ENCODE measurements at regions not wholly inside any gene's neighbourhood (a gene's known extent, or its start where the extent isn't known, plus 50 kb on each side); places are given as distances from the start of the nearest gene placed in this dataset.

GRCh38 chr2:59920961-59921360 is 632.5 kb downstream of the BCL11A start:
- BruUV-seq (replicated peaks), result no TSS peak

More at GRCh38 chr2:59920961-59921360, 632.5 kb downstream of the BCL11A start:
- no peak overlapping the region for H3K9ac ChIP-seq (ENCODE audit: control insufficient read depth, insufficient read depth, low read length)
- no peaks in the 10 kb centered on the region for H3K36me3 ChIP-seq (ENCODE audit: control insufficient read depth in 2 of 2, insufficient read depth in 2 of 2, low read length in 1 of 2)
- DNase-seq (ENCODE audit: low read depth, low spot score) (no peak), FAIRE-seq (no peak), ATAC-seq (no peak)
- TF ChIP-seq BRCA1 (IDR thresholded peaks at IDR 0.05; ENCODE audit: low read depth, low read length), result no peak
- no peak for TF ChIP-seq MYC (IDR thresholded peaks at IDR 0.05; ENCODE audit: insufficient read depth, insufficient read length, insufficient replicate concordance, low read length, severe bottlenecking)
- no peak for TF ChIP-seq ZNF217 (IDR thresholded peaks at IDR 0.05)
- TF ChIP-seq MYB (IDR thresholded peaks at IDR 0.05; ENCODE audit: borderline replicate concordance, low read depth, low read length), result no peak
- TF ChIP-seq POLR2AphosphoS5 (IDR thresholded peaks at IDR 0.05; ENCODE audit: low read length), result no peak
- no peak for TF ChIP-seq SREBF1 (IDR thresholded peaks at IDR 0.05; ENCODE audit: low read length)
- no peak for TF ChIP-seq SMAD1 (IDR thresholded peaks at IDR 0.05; ENCODE audit: low read depth, partially characterized antibody)
- TF ChIP-seq BCL3 (IDR thresholded peaks at IDR 0.05; ENCODE audit: borderline replicate concordance, insufficient read depth, low read depth, low read length, poor library complexity, severe bottlenecking), result no peak
- TF ChIP-seq KLF5 (IDR thresholded peaks at IDR 0.05; ENCODE audit: partially characterized antibody), result no peak
- TF ChIP-seq SMC3 (IDR thresholded peaks at IDR 0.05; ENCODE audit: borderline replicate concordance, low read length), result no peak
- no peak for TF ChIP-seq PAX5 (IDR thresholded peaks at IDR 0.05; ENCODE audit: borderline replicate concordance, low read depth, low read length)
- TF ChIP-seq ATF3 (IDR thresholded peaks at IDR 0.05; ENCODE audit: borderline replicate concordance, extremely low read depth, low read depth, low read length), result no peak
- TF ChIP-seq RUNX3 (IDR thresholded peaks at IDR 0.05; ENCODE audit: low read length), result no peak
- no peak for TF ChIP-seq FOS (IDR thresholded peaks at IDR 0.05; ENCODE audit: borderline replicate concordance, extremely low read depth, insufficient read length)
- no peak for TF ChIP-seq BMI1 (IDR thresholded peaks at IDR 0.05; ENCODE audit: borderline replicate concordance)
- TF ChIP-seq YY1 (IDR thresholded peaks at IDR 0.05; ENCODE audit: low read depth, low read length), result no peak
- no peak overlapping the region for H3K4me2 ChIP-seq (ENCODE audit: control insufficient read depth, insufficient read depth)
- H3K4me1 ChIP-seq (ENCODE audit: control insufficient read depth, insufficient read depth, low read length), result no peaks in the 10 kb centered on the region
- in situ Hi-C loops (cut with MboI), result no loop called here
- H3K27ac ChIP-seq (ENCODE audit: control insufficient read depth, insufficient read depth), result no peak overlapping the region
- 30% methylated on average over 4 of the region's 4 CpGs for WGBS (ENCODE audit: insufficient coverage, insufficient replicate concordance, low lambda C conversion rate, missing lambda C conversion rate)
- RAD21 ChIA-PET (ENCODE audit: unreplicated experiment), result no interaction called here
- H3K9me3 ChIP-seq (replicated peaks; ENCODE audit: control insufficient read depth, insufficient read depth, low read length), result no peaks in the 10 kb centered on the region
- SMC1A ChIA-PET (ENCODE audit: uncharacterized antibody, unreplicated experiment), result no interaction called here
- no peaks in the 10 kb centered on the region for H4K20me1 ChIP-seq (ENCODE audit: control insufficient read depth, insufficient read depth)
- no peak overlapping the region for H3K4me3 ChIP-seq
- POLR2A ChIA-PET, result no interaction called here
- H2AFZ ChIP-seq (ENCODE audit: control insufficient read depth, low read depth, low read length), result no peak overlapping the region
- no peaks in the 10 kb centered on the region for H3K79me2 ChIP-seq (ENCODE audit: control insufficient read depth, insufficient read depth, low read length)
- H3K27me3 ChIP-seq (replicated peaks in 1 of 2; ENCODE audit: control insufficient read depth in 2 of 2, insufficient read depth in 2 of 2, low read length in 1 of 2), result no peaks in the 10 kb centered on the region; a peak in 1 of 4 replicates
- CTCF ChIA-PET, result no interaction called here
- intact Hi-C loops (cut with micrococcal nuclease; ENCODE audit: unreplicated experiment), result no loop called here

All from GM12878 (cell line).